ENCODE measurements at regions not wholly inside any gene's neighbourhood (a gene's known extent, or its start where the extent isn't known, plus 50 kb on each side); places are given as distances from the start of the nearest gene placed in this dataset.

DNA sequence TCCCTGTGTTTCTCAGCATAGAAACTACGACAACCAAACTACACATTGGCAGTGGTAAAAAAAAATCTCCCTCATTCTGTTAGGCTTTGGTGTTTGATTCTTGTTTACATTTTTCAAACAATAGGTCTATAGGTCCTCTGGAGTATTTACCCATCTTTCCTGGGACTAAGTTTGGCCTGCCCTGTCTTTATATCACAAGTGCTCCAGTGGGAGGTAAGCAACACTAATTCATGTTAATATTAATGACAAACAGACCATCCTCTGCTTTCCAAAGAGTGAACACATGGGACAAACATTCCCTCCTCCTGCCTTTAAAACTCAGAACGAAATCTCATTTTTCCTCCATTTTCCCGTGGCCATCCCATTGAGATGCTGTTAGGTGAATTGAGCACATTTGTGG lies 514.1 kb upstream of the INTU start:
- no peak for DNase-seq
- Histone ChIP-seq H3K4me3 (no peak overlapping the region), H3K4me1 (no peaks in the 10 kb centered on the region), H3K27ac (no peak overlapping the region), H3K36me3 (no peaks in the 10 kb centered on the region), H3K9me3 (peaks cover 0 to 6% (median 0%) of the 10 kb centered on the region in 3 donors), H3K27me3 (no peaks in the 10 kb centered on the region)
- TF ChIP-seq, protein P1, sequence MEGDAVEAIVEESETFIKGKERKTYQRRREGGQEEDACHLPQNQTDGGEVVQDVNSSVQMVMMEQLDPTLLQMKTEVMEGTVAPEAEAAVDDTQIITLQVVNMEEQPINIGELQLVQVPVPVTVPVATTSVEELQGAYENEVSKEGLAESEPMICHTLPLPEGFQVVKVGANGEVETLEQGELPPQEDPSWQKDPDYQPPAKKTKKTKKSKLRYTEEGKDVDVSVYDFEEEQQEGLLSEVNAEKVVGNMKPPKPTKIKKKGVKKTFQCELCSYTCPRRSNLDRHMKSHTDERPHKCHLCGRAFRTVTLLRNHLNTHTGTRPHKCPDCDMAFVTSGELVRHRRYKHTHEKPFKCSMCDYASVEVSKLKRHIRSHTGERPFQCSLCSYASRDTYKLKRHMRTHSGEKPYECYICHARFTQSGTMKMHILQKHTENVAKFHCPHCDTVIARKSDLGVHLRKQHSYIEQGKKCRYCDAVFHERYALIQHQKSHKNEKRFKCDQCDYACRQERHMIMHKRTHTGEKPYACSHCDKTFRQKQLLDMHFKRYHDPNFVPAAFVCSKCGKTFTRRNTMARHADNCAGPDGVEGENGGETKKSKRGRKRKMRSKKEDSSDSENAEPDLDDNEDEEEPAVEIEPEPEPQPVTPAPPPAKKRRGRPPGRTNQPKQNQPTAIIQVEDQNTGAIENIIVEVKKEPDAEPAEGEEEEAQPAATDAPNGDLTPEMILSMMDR (IDR thresholded peaks at IDR 0.05): no peak
- intact Hi-C loops (cut with DNase I; ENCODE audit: low total_unique reads): no loop called here

DNA sequence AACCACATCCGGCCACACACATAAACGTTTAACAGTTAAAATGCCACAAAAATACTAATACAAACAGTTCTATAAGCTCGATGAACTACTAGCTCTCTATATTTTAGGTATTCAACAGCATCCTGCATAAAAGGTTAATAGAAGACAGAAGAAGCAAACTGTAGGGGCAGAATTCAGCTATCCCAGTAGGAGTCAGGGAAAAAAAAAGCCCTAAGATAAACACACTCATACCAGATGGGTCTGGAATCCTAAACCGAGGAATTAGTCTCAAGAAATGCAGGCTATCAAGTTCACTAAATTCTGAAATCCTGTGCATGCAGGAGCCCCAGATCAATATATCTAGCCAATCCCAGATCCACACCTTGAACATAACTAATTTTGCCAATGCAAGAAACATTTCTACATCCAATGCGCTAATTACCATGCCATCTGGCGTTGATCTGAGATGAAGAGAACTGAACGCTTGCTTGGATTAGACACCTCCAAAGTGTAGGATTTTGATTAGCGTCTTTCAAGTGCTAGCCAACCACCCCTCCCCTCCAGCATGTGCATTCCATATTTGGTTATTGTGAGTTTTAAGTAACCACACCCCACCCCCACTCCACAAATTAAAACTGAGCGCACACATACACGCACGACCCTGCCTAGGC lies 512.2 kb upstream of the INTU start:
- H3K27me3 ChIP-seq: no peaks in the 10 kb centered on the region
- no peaks in the 10 kb centered on the region for H3K4me1 ChIP-seq
- DNase-seq: no peak
- intact Hi-C loops (cut with DNase I; ENCODE audit: low total_unique reads): no loop called here
- TF ChIP-seq, protein P1 (IDR thresholded peaks at IDR 0.05): no peak
- H3K9me3 ChIP-seq: no peaks in the 10 kb centered on the region
- H3K36me3 ChIP-seq: no peaks in the 10 kb centered on the region
- no peak overlapping the region for H3K4me3 ChIP-seq
- no peak overlapping the region for H3K27ac ChIP-seq

DNA sequence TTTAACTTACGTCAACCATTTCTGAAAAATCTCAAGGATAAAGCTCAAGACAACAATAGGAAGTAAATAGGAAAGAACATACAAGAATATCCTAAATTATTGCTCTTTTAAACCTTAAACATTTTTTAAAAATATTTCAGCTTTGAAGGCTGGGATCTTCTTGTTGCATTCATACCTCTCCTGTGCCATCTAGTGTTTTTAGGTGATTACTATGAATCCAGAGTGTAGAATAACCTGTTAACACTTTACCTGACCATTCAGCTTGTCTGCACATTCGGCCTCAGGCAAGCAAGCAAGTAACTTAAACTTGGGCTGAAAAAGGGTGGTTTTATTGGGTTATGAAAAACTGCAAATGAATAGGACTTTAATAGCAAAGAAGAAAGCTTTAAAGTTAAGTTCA lies 507.8 kb upstream of the INTU start:
- Histone ChIP-seq H3K4me1 (no peaks in the 10 kb centered on the region), H3K4me3 (no peak overlapping the region), H3K27ac (no peak overlapping the region), H3K9me3 (no peaks in the 10 kb centered on the region), H3K36me3 (no peaks in the 10 kb centered on the region), H3K27me3 (no peaks in the 10 kb centered on the region)
- no peak for DNase-seq
- TF ChIP-seq, protein P1 (IDR thresholded peaks at IDR 0.05): no peak
- intact Hi-C loops (cut with DNase I; ENCODE audit: low total_unique reads): no loop called here

DNA sequence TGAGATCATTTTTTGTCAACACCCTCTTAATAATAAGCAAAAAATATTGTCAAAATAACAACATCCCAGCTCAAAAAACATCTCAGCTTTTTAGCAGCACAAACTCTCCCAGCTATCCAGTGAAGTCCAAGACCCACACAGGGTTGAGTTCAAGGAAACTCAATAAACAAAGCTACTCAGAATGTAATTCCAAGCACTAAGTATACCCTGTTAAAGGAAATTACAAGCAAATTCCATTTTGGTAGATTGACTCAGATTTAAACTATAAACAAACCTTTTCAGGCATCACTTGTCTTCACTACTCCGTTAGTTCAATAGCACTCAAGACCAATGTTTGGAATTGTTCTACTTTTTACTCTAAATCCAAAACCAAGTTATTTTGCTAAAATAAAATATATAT lies 506.0 kb upstream of the INTU start:
- Histone ChIP-seq H3K27ac (no peak overlapping the region), H3K27me3 (no peaks in the 10 kb centered on the region), H3K36me3 (no peaks in the 10 kb centered on the region), H3K4me1 (no peaks in the 10 kb centered on the region), H3K4me3 (no peak overlapping the region), H3K9me3 (no peaks in the 10 kb centered on the region)
- intact Hi-C loops (cut with DNase I; ENCODE audit: low total_unique reads): no loop called here
- no peak for DNase-seq
- TF ChIP-seq, protein P1 (IDR thresholded peaks at IDR 0.05): no peak

DNA sequence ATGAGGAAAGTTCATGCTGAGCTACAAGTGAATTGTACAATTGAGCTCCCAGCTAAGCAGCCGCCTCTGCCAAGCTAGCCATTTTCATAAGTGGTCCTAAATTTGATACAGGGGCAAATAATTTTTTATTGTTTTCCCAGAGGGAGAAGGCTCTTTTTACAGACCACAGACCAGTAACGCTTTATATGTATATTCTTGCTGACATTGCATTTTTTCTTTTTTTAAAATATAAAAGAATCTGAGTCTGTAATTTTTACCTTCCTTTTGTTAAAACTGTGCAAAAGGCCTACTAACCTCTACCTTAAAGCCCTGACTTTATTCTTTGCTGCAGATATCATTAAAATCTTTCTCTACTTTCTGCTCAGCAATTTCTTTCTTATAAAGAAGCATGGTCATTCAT lies 501.2 kb upstream of the INTU start:
- Histone ChIP-seq H3K27me3 (no peaks in the 10 kb centered on the region), H3K4me1 (no peaks in the 10 kb centered on the region), H3K4me3 (no peak overlapping the region), H3K36me3 (no peaks in the 10 kb centered on the region), H3K9me3 (no peaks in the 10 kb centered on the region), H3K27ac (no peak overlapping the region)
- TF ChIP-seq, protein P1 (IDR thresholded peaks at IDR 0.05): no peak
- DNase-seq: no peak
- intact Hi-C loops (cut with DNase I; ENCODE audit: low total_unique reads): no loop called here

DNA sequence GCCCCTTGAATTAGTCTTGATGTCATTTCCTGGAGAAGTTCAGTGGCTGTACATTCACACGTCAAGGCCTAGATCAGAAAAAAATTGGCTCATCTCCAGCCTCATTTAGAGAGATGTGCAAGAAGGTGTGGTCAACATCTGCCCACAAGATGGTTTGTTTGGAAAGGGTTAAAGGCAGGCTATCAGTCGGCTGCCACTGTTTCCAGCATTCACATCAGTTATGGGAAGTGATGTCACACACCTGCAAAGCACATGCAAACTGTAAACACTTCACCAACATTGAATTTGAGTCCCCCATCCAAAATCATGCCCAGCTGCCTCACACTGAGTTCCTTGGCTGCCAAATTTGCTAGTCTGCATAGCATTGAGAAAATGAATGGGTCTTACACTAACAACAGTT lies 498.3 kb upstream of the INTU start:
- H3K27me3 ChIP-seq: no peaks in the 10 kb centered on the region
- no peak overlapping the region for H3K4me3 ChIP-seq
- intact Hi-C loops (cut with DNase I; ENCODE audit: low total_unique reads): no loop called here
- no peaks in the 10 kb centered on the region for H3K4me1 ChIP-seq
- no peaks in the 10 kb centered on the region for H3K36me3 ChIP-seq
- TF ChIP-seq, protein P1 (IDR thresholded peaks at IDR 0.05): no peak
- no peak overlapping the region for H3K27ac ChIP-seq
- no peaks in the 10 kb centered on the region for H3K9me3 ChIP-seq
- no peak for DNase-seq
